Myocyte (in vitro differentiated cells): ENCODE measurements at regions not wholly inside any gene's neighbourhood (a gene's known extent, or its start where the extent isn't known, plus 50 kb on each side); places are given as distances from the start of the nearest gene placed in this dataset.
A peak's percentile ranks its signal among the peaks of the same experiment; 100 is the strongest.

Source experiments
- DNase-seq: peaks from one replicate; pipeline ENCODE4 v3.0.0-alpha.2; 2012; ENCODE audit warnings: low read depth

DNA sequence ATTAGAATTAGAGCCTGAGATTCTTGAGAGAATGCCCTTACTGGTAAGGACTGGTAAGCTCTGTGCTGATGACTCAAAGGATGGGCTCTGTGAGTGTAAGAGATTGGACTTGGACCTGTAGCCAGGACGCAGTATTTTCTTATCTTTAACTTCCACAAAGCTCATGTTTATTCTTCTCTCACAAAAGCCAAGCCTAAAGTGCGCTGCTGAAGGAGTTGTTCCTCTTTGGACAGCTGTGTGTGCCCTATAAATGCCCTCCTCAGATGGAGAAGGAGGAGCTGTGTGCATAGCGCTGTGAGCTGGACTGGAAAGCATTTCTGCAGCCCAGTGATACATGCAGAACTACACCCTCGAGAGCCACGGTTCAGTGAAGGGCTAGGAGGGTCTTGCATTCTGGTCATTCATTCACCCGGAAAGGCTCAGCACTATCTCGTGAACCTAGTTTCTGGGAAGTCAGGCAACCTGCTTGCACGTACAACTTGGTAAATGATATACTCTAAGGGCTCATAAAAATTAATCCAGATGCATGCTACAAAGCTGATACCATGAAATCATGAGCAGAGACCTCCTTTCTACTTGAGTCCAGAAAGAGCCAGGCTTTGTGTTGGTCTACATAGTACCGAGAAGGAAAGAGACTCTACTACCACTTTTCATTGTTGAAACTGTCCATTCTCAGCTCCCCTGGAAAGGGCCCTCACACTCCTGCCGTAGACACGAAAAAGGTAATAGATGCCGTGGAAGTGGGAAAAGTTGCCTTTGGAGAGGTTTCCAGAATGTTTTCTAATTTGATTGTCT, 103.0 kb upstream of the TBL1XR1 start:
- peak; percentile 22 for DNase-seq

- DNase-seq = no peak
Measured at GRCh38 chr3:177300842-177301241, 103.6 kb upstream of the TBL1XR1 start.

DNA sequence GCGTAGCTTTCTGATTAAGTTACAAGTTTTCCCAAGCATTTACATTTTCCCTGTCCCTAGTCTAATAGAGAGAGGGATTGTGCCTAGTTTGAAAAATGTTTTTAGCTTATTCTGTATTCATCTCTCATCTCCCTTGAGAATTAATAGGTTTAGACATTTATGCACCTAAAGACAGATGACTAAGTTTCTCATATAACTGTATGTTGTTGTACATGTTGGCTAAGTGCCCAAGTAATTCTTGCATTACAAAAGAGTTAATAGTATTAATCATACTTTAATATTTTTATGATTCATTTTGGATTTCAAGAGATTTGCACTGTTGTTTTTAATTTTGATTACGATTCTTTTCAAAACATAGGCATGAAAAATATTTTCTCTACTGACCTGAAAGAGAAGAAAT, 109.0 kb upstream of the TBL1XR1 start:
- DNase-seq = no peak

- no peak for DNase-seq
Measured at GRCh38 chr3:177307391-177307790, 110.1 kb upstream of the TBL1XR1 start.

GRCh38 chr3:177307826-177308225, 110.5 kb upstream of the TBL1XR1 start:
- no peak for DNase-seq

DNA sequence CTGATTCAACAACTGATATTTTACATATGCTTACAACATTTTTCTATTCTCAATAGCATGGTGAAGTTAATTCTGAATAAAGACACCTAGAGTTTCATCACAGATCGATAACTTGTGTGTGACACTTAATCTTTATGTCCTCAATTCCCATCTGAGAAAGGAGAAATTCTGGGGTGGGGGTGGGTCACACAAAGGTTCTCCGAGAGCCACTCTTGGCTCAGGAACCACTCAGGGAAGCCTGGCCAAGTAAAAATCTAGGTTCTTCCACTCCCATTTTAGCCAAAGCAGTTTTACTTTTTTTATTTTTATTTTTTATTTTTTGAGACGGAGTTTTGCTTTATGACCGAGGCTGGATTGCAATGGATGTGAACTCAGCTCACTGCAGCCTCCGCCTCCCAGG, 111.0 kb upstream of the TBL1XR1 start:
- no peak for DNase-seq

DNA sequence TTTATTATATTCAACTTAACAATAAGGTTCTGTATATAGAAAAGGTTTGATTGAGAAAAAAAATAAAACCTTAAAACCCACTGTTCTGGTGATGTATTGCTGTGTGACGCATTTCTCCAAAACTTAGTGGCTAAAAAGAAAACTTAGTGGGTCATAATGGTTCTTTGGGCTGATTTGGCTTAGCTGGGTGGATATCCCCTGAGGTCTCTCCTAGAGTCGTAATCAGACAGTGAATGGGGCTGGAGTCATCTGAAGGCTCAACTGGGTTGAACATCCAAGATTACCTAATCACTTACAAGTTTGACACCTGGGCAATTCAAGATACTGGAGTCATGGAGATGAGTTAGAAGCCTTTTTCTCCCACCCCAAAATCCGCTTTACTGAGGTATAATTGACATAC, 111.6 kb upstream of the TBL1XR1 start:
- no peak for DNase-seq

- no peak for DNase-seq
Measured at GRCh38 chr3:177312491-177312890, 115.2 kb upstream of the TBL1XR1 start.

- no peak for DNase-seq
Measured at GRCh38 chr3:177314897-177315296, 117.6 kb upstream of the TBL1XR1 start.

DNA sequence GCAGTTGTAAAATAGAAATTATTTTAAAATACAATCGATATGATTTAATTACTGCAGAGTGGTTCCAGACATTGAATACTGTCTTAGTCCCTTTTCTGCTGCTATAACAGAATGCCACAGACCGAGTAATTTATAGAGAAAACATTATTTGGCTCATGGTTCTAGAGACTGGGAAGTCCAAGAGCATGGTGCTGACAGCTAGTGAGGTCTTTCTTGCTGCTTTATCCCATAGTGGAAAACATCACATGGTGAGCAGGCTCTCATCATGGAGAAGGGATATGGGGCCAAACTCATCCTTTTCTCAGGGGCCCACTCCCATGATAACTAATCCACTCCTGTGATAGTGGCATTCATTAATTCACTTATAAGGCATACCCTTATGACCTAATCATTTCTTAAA, 120.0 kb upstream of the TBL1XR1 start:
- DNase-seq = no peak

DNA sequence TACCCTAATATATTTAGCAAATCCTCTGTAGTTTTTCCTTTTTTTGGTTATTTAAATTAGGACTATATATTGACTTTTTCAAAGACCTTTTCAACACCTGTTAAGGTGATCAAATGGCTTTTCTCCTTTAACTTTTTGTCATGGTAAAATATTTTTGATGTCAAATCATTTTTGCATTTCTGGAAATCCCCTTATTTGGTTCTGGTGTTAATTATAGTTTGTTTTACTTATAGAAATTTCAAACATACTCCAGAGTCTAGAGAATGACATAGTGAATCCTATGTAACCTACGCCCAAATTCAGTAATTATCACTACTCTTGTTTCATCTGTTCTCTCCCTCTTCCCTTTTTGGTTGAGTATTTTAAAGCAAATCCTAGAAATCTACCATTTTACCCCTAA, 121.3 kb upstream of the TBL1XR1 start:
- no peak for DNase-seq

DNA sequence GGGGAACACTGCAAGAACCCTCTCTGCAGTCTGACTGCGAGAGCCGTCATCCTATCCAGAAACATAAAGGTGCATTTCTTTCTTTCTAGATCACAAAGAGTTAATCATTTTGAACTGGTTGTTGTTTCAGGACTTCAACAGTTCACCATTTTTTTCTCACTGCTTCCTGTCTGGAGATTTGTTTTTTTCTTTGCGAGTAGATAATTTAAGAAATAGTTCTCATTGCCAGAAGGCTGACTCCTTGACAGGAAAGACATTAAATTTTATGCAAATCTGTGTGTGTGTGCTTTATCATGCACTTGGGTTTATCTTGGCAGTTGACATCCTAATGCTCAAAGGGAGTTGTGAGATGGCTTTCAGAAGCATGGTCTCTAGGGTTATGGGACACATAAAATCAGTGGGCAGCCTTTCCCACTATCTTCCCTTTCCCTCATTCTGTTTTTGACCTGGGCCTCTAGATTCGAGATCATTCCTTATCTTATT, 123.5 kb upstream of the TBL1XR1 start:
- DNase-seq = no peak

GRCh38 chr3:177321819-177322218, 124.5 kb upstream of the TBL1XR1 start:
- DNase-seq = no peak

DNA sequence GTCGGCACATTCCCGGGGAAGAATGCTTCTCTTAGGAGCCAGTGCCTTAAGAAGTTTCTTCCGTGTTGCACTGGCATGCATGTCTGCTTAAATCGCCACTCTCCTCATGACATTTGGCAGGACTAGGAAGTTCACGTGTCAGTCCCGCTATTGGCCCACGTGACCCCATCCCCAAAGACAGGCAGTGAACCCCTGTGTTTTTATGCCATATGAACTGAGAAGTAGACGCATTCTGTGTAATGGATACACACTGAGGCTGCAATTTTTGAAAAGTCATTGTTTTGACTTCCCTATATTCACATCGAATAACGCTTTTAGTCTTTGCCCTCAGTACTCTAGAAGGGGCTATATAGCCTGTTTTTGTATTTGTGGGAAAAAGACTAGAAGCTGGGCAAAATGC, 125.6 kb upstream of the TBL1XR1 start:
- DNase-seq = no peak

GRCh38 chr3:177329854-177330253, 132.6 kb upstream of the TBL1XR1 start:
- DNase-seq = no peak

DNA sequence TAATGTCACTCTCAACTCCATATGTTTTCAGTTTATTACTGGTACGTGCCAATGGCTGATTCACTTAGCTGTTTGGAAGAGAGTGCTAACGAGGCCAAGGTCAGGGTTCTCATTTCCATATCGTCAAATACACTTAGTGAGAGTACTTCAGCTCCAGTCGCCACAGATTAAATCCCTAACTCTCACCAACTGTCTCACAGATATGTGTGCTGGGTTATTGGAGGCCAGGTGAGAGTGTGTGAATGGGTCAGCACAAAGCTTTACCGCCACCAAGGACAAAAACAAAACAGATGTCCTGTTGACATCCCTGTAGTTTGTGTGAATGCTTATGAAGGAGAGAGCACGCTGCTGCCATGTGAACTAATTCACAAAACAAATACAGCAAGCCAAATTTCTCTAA, 133.5 kb upstream of the TBL1XR1 start:
- DNase-seq = no peak

GRCh38 chr3:177331203-177331835, 134.0 kb upstream of the TBL1XR1 start:
- DNase-seq = no peak

- no peak for DNase-seq
Measured at GRCh38 chr3:177332955-177333354, 135.7 kb upstream of the TBL1XR1 start.

DNA sequence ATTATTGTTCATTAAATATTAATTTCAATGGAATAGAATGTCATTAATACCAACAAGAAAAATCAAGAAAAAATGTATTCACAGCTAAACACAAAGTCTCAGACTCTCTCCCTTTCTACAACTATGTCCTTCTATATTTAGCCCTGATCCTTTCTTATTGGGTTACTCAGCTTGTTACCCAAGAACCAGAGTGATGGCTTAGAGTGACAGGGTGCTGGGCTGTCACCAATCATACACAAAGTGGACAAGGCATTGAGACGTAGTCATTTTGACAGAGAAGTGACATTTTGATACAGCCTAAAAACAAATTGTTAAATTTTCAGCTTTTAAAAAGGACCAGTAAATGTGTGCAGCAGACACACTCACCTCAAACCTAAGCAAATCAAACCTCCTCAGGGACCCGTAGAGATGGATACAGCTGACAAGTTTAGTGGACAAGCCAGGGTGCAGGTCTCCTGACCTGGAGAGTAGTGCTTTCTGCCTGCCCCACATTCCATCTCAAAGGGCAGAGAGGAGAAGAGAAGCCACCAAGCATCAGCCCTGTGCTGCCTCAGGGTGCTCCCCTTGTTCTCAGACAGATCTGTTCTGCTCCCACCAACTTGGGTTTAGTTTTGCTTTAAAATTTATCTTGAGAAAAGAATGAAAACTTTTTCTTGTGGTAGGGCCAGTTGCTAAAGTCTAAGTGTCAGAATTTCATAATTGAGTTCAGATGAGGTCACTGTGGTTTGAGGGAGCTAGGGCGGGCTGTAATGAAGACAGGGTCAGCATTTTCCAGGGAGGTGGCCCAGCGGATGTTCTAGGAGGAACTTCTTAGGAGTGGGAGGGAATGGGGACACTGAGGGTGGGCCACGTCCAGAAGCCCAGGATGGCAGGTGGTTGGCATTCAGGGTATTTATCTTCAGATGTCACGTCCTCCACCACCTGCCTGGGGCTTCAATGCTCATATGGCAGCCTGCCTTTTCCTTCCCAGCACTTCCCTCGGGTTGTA, 136.5 kb upstream of the TBL1XR1 start:
- peak; percentile 78 for DNase-seq

- no peak for DNase-seq
Measured at GRCh38 chr3:177334803-177335202, 137.5 kb upstream of the TBL1XR1 start.

- DNase-seq = peak; percentile 89
Measured at GRCh38 chr3:177335728-177336127, 138.4 kb upstream of the TBL1XR1 start.
